NCI-H226 (cell line): ENCODE measurements at regions not wholly inside any gene's neighbourhood (a gene's known extent, or its start where the extent isn't known, plus 50 kb on each side); places are given as distances from the start of the nearest gene placed in this dataset.

Experiments
- DNase-seq: peaks from one replicate; pipeline ENCODE4 v3.0.0-alpha.2; 2015

DNA sequence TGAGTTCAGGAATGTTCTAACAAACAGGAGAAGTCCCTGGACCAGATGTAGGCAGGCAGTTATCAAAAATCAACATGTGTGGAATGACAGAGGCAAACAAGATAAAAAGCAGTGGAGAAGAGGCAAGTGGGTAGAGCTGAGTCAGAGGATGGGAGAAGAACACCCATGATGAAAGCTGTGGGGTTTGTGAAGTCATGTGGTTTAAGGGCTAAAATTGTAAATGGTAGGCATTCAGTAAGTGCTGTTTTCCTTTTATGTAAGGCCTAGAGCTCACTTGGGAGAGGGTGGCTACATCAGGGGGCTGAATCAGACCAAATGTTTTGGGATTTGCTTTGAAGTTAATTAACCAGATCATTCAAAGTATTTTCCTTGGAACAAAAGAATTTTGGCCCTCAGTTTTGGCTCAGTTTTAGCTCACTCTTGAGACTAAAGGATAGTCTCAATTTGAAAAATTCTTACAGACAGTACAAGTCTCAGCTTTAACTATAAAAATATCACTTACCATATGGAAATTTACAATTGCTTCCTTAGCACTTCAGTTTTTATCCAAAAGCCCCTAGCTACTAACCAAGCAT is 114.5 kb upstream of the PCDH7 start:
- DNase-seq: peak; percentile 55

- DNase-seq: peak; percentile 2
Observed at GRCh38 chr4:30610361-30610760, 109.8 kb upstream of the PCDH7 start.

GRCh38 chr4:30614771-30615170 is 105.4 kb upstream of the PCDH7 start:
- peak; percentile 18 for DNase-seq

GRCh38 chr4:30616942-30617646 is 103.1 kb upstream of the PCDH7 start:
- DNase-seq: peak; percentile 78

DNA sequence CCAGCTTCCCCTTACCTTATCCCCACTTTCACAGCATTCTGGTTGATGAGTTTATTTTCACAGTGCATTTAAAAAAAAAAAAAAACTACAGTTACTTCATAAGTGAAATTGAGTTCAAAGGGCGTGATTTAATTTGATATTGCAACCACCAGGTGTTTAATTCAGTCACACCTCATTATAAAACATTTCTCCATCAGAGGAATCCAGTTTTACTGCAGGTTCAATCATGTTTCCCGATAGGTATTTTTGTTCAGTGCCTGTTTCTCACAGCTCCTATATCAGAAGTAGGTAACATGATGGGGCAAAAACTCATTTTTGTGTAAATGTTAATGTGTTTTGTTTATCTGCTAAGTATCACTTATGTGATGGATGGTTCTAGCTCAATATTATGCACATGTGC is 102.3 kb upstream of the PCDH7 start:
- DNase-seq: no peak

DNA sequence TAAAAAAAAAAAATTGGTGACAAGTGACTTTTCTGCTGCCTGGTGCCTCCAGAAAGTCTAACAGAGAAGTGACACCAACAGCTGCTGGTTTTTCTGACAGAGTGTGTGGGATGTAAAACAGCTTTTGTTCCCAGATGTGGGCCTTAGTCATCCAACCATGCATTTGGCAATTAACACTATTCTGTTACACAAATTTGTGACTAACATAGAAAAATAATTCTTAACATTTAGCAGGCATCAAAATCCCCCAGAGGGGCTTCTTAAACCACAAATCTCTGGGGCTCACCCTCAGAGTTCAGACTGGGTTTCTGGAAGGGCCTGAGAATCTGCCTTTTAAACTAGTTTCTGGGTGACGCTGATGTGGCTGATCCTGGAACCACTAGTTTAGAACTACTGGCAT is 100.5 kb upstream of the PCDH7 start:
- no peak for DNase-seq

DNA sequence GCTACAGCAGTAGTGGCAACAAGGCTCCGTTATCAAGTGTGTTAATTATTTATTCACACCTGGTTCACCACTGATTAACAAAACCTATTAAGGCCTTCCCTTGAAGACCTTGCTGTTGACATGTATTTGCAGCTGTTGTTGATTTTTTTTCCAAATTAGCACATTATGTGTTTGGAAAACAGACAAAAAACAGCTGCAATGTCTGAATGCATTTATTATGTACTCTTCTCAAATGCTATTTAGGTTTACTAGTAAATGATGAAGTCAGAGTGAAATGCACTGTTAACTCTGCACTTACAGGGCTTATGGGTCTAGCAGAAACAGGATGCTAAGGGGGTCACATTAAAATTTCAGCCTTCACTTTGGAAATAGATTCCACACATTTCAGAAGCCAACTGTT is 99.5 kb upstream of the PCDH7 start:
- DNase-seq: no peak

- no peak for DNase-seq
Observed at GRCh38 chr4:30630431-30630830, 89.7 kb upstream of the PCDH7 start.

DNA sequence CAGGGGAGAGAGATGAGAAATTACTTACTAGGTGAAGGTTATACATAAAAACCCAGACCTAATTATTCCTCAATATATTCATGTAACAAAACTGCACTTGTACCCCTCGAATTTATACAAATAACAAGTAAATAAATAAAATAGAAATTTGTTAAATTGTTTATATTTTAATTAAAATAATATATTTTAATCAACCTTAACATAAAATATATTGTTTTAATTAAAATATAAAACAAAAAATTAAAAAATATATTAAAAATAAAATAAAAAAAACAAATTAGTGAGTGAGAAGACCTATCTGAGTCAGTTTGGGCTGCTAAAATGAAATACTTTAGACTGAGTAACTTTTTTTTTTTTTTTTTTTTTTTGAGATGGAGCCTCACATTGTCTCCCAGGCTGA is 87.4 kb upstream of the PCDH7 start:
- DNase-seq: no peak

- DNase-seq: no peak
Observed at GRCh38 chr4:30641345-30641744, 78.8 kb upstream of the PCDH7 start.

DNA sequence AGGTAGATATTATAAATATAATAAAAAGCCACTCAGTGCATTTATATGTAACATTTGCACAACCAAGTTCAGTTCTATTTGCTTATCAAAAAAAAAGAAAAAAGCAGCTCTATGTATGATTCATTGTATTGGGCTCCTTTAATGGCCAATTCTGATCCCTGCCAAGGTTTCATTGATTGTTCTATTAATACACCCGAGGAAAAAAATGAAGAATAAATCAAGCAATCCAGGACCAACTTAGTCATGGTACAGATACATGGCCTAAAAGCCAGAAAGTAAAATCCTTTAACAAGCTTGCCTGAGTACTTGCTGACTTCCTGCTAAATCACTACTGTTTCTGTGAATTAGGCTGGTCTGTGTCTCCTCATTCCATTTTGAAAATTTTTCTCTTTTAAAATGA is 77.6 kb upstream of the PCDH7 start:
- no peak for DNase-seq

DNA sequence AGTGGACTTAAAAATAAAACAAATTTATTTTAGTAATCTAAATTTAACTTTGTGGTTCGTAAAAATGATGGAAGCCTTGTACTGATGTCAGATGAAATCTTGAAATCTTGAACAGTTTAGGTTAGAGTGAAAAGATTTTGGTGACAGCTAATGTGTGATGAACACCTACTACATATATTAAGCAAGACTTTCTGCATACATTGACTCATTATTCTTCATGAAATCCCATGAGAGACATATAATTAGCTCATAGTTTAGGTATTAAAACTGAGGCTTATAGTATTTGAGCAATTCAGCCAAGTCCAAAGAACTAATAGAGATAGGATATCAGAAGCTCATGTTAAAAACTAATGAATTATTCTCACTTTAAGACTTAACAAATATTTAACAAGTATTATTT is 66.9 kb upstream of the PCDH7 start:
- no peak for DNase-seq

- DNase-seq: no peak
Observed at GRCh38 chr4:30656828-30657227, 63.3 kb upstream of the PCDH7 start.

- no peak for DNase-seq
Observed at GRCh38 chr4:30667919-30668318, 52.2 kb upstream of the PCDH7 start.

DNA sequence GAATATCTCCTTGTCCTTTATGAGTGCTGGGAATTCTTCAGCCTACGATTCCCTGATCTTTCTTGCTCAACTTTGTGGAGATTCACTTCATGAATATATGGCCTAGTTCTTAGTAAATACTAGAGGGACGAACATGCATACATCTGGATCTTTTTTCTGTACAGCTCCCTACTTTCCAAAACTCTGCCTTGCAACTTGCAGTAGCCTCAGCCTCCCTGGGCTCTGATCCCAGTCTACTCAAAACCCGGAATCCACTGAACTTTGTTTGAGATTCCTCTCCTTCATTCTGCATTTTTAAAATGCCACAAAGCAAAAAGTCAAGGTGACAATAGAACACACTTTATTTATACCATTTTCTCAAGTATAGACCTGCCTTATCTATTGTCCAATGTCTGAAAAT is 50.0 kb upstream of the PCDH7 start:
- no peak for DNase-seq
